ENCODE measurements at regions not wholly inside any gene's neighbourhood (a gene's known extent, or its start where the extent isn't known, plus 50 kb on each side); places are given as distances from the start of the nearest gene placed in this dataset.
"Not testable (repeated sequence)": the region's sequence is repeated elsewhere in the genome, so short reads cannot be mapped to it uniquely, and the experiment has no call there.

DNA sequence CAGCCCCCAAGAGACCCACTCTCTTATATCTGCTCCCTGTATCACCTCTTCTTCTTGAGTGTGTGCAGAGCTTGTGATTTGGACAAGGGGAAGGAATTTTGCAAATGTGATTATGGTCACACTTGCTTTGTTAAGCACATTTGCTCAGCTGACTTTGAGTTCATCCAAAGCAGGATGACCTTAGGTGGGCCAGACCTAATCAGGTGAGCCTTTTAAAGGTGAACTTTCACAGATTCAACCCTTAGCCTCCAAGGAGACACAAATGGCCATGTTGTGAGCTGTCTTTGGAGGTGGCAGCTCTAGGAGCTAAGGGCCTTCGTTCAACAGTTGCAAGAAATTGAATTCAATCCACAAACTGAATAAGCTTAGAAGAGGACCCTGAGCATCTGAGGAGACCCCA is 147.8 kb downstream of the DEFB131A start:
- H3K27ac Mint-ChIP-seq: no peak overlapping the region
- peaks cover 5% of the 10 kb centered on the region for H3K4me1 Mint-ChIP-seq
- H3K4me3 Mint-ChIP-seq: no peak overlapping the region
- H3K9me3 Mint-ChIP-seq: no peaks in the 10 kb centered on the region
- no peaks in the 10 kb centered on the region for H3K36me3 Mint-ChIP-seq
- no peak for ATAC-seq
- DNase-seq (ENCODE audit: low spot score in 2 of 2): no peak

DNA sequence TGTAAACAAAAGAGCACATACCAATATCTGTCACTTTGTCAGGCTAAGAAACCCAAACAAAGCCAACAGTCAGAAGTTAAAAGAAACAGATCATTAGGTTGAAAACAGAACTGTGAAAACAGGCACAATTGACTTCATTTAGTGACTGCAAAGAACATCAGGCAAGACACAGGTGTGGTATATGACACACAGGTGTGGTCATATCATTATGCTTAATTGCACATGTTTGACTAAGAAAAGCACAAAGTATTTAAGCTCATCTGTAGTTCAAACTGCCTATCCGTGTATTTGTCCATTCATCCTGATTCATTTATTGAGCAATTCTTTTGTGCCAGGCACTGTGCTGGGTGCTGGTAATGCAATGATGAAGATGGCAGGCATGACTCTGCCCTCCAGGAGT is 150.7 kb downstream of the DEFB131A start:
- Mint-ChIP-seq H3K27ac (no peak overlapping the region), H3K9me3 (no peaks in the 10 kb centered on the region), H3K4me1 (peaks cover 5% of the 10 kb centered on the region), H3K4me3 (no peak overlapping the region), H3K36me3 (no peaks in the 10 kb centered on the region)
- ATAC-seq: no peak
- no peak for DNase-seq (ENCODE audit: low spot score in 2 of 2)

DNA sequence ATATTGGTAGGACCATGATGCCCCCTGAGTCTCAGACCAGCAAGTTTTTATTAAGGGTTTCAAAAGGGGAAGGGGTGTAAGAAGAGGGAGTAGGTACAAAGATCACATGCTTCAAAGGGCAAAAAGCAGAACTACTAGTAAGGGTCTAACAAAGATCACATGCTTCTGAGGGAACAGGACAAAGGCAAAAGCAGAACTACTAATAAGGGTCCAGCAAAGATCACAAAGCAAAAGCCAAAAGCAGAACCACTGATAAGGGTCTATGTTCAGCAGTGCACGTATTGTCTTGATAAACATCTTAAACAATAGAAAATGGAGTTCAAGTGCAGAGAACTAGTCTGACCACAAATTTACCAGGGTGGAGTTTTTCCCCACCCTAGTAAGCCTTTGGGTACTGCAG is 151.3 kb downstream of the DEFB131A start:
- not testable (repeated sequence) for H3K27ac Mint-ChIP-seq; H3K9me3 Mint-ChIP-seq; H3K4me1 Mint-ChIP-seq; H3K36me3 Mint-ChIP-seq; H3K4me3 Mint-ChIP-seq; DNase-seq (ENCODE audit: low spot score in 2 of 2); ATAC-seq

DNA sequence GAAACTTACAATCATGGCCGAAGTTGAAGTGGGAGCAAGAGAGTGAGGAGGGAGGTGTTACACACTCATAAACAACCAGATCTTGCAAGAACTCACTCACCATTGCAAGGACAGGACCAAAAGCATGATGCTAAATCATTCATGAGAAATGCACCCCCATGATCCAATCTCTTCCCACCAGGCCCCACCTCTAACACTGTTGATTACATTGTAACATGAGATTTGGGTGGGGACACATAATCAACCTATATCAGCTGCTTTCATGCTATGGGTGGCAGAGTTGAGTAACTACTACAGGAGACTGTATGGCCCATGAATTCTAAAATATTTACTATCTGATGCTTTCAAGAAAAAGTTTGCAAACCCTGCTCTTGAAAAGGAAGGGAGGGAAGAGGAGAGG is 155.1 kb downstream of the DEFB131A start:
- no peak for ATAC-seq
- H3K36me3 Mint-ChIP-seq: peaks cover 3% of the 10 kb centered on the region

DNA sequence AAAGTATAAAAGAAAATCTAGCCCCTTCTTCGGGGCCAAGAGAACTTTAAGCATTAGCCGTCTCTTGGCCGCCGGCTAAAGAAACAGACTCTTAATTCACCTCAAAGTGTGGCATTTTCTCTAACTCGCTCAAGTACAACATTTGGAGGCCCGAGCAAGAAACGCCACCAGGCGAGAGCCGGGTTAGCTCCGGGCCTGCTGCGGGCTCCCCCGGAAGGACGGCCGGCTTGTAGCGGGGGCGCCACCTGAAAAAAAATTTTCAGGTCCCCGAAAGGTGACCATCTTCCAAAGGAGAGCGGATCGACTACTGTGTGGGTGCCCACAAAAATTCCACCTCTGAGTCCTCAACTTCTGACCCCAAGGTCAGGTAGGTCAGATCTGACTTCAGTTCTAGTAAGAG is 156.0 kb downstream of the DEFB131A start:
- no peaks in the 10 kb centered on the region for H3K9me3 Mint-ChIP-seq
- no peak for ATAC-seq
- H3K36me3 Mint-ChIP-seq: peaks cover 9% of the 10 kb centered on the region
- H3K27ac Mint-ChIP-seq: no peak overlapping the region
- H3K4me1 Mint-ChIP-seq: peaks cover 41% of the 10 kb centered on the region
- no peak for DNase-seq (ENCODE audit: low spot score in 2 of 2)
- H3K4me3 Mint-ChIP-seq: no peak overlapping the region

More for the DNA sequence above, 155.1 kb downstream of the DEFB131A start:
- Mint-ChIP-seq H3K4me3 (no peak overlapping the region), H3K4me1 (peaks cover 31% of the 10 kb centered on the region), H3K27ac (no peak overlapping the region), H3K9me3 (no peaks in the 10 kb centered on the region)
- no peak for DNase-seq (ENCODE audit: low spot score in 2 of 2)

DNA sequence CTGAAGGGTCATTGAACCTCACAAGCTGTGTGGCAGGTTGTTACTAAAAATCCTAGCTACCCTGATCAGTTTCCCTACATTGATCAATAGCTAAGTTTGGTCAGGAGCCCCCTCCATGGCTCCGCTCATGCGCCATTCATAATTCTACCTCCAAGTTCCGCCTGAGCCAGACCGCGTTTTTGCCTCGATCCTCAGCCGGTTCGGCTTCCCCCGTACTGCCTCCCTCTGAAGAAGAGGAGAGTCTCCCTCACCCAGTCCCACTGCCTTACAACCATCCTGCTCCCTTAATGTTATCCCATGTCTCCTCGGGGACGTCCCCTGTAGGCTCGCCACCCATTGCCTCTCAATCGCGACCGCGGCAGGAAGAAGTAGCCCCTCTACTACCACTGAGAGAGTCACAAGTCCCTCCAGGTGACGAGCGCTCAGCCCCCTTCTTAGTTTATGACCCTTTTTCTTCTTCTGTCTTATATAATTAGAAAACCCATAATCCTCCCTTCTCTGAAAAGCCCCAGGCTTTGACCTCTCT is 158.2 kb downstream of the DEFB131A start:
- Mint-ChIP-seq H3K4me3 (no peak overlapping the region), H3K4me1 (peaks cover 43% of the 10 kb centered on the region), H3K36me3 (peaks cover 9% of the 10 kb centered on the region), H3K27ac (peak overlapping the region; percentile 99), H3K9me3 (no peaks in the 10 kb centered on the region)
- ATAC-seq (no peak), DNase-seq (ENCODE audit: low spot score in 2 of 2) (no peak)

DNA sequence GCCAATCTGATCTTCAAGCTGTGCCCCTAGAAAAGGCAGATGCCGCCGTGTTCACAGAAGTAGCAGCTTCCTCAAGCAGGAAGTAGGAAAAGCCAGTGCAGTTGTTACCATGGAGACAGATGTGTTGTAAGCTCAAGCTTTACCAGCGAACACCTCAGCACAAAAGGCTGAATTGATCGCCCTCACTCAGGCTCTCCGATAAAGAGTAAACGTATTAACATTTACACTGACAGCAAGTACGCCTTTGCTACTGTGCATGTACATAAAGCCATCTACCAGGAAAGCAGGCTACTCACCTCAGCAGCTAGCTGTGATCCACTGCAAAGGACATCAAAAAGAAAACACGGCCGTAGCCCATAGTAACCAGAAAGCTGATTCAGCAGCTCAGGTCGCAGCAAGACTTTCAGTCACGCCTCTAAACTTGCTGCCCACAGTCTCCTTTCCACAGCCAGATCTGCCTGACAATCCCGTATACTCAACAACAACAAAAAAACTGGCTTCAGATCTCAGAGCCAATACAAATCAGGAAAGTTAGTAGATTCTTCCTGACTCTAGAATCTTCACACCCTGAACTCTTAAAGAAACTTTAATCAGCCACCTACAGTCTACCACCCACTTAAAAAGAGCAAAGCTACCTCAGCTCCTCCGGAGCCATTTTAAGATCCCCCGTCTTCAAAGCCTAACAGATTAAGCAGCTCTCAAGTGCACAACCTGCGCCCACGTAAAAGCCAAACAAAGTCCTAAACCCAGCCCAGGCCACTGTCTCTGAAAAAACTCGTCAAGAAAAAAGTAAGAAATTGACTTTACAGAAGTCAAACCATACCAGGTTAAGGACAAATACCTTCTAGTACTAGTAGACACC is 160.0 kb downstream of the DEFB131A start:
- H3K9me3 Mint-ChIP-seq, H3K36me3 Mint-ChIP-seq, ATAC-seq: not testable (repeated sequence)
- H3K4me3 Mint-ChIP-seq: peak overlapping the region; percentile 82
- H3K27ac Mint-ChIP-seq: peak overlapping the region; percentile 99
- H3K4me1 Mint-ChIP-seq: peaks cover 43% of the 10 kb centered on the region
- DNase-seq (ENCODE audit: low spot score in 2 of 2): peak in 1 of 2 donors; percentile 71

DNA sequence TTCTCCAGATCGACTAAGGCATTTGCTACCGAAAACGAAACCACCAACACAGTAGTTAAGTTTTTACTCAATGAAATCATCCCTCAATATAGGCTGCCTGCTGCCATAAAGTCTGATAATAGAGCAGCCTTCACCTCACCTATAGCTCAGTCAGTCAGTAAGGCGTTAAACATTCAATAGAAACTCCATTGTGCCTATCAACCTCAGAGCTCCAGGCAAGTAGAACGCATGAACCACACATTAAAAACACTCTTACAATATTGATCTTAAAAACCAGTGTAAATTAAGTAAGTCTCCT is 160.6 kb downstream of the DEFB131A start:
- not testable (repeated sequence) for DNase-seq (ENCODE audit: low spot score in 2 of 2); ATAC-seq; H3K9me3 Mint-ChIP-seq; H3K36me3 Mint-ChIP-seq
- Mint-ChIP-seq H3K4me3 (peak overlapping the region; percentile 82), H3K27ac (peak overlapping the region; percentile 99), H3K4me1 (peaks cover 43% of the 10 kb centered on the region)

DNA sequence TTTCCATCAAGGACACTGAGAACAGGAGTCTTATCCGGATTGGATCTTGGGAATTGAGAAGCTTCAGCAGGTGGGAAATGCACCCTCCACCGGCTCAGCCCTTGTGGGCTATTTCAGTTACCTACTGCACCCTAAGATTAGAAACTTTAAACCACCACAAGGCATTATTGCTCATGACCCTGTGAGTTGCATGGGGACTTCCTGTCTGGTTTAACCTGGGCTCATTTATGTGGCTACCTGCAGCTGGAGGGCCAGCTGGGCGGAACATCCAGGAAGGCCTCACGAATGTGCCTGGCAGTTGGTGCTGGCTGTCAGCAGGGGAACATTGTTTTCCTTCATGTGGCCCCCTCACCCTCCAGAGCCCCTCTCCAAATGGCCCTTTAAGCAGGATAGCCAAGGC is 164.1 kb downstream of the DEFB131A start:
- H3K27ac Mint-ChIP-seq: no peak overlapping the region
- ATAC-seq (no peak), DNase-seq (ENCODE audit: low spot score in 2 of 2) (no peak)
- H3K9me3 Mint-ChIP-seq: no peaks in the 10 kb centered on the region
- peaks cover 9% of the 10 kb centered on the region for H3K36me3 Mint-ChIP-seq
- H3K4me1 Mint-ChIP-seq: peaks cover 24% of the 10 kb centered on the region
- no peak overlapping the region for H3K4me3 Mint-ChIP-seq

DNA sequence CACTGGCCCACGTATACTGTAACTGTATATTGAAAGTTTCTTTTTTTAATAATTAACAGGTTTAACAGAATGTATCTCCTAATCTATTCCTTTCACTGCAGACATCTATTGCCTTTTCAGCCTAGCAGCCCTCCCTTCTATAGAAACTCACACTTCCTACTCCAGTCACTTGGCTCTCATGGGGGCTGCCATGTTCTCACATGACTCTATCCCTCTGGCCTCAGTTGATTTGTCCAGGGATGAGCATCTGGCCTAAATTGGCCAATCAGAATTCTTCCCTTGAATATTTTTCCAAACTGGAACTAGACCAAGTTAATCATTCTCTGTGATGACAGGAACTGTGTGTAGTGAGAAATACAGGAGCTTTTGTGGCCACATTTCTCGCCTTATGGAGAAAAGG is 166.1 kb downstream of the DEFB131A start:
- H3K36me3 Mint-ChIP-seq; DNase-seq (ENCODE audit: low spot score in 2 of 2); ATAC-seq; H3K27ac Mint-ChIP-seq; H3K9me3 Mint-ChIP-seq; H3K4me3 Mint-ChIP-seq; H3K4me1 Mint-ChIP-seq: not testable (repeated sequence)

DNA sequence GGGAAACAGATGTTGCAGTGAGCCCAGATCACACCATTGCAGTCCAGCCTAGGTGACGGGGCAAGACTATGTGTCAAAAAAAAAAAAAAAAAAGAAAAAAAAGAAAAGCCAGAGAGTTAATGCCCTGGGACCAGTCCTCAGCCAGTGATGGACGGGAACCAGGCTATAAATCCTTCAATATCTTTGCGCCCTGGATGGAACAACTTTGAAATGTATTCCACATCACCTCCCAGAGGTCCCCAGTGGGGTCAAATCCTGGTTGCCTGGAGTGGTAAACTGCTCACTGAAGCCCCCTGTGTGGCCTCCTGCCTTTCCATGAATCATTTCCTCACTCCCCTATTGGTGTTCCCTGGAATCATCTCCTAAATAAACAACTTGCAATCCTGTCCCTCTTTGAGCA is 166.9 kb downstream of the DEFB131A start:
- no peak overlapping the region for H3K27ac Mint-ChIP-seq
- no peaks in the 10 kb centered on the region for H3K36me3 Mint-ChIP-seq
- H3K9me3 Mint-ChIP-seq: no peaks in the 10 kb centered on the region
- no peaks in the 10 kb centered on the region for H3K4me1 Mint-ChIP-seq
- ATAC-seq: no peak
- no peak for DNase-seq (ENCODE audit: low spot score in 2 of 2)
- H3K4me3 Mint-ChIP-seq: no peak overlapping the region

DNA sequence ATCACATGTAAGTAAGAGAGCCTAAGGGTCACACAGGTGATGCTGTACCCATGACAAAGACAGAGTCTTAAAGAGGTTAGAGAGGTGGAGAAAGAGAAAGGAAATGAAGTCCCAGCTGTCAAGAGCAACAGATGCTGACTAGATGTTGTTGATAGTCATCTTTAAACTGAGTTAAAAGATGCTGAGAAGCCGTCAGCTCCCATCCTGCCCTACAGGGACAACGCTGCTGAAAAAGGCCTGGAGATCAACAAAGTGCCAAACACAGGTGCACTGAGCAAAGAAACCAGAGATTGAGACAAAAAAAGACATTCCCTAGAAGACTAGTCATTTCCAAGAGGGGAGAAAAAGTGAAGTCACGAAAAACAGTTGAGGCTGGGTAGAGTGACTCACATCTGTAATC is 145.0 kb upstream of the DRD5 start:
- H3K36me3 Mint-ChIP-seq; ATAC-seq; H3K9me3 Mint-ChIP-seq; H3K4me1 Mint-ChIP-seq; DNase-seq (ENCODE audit: low spot score in 2 of 2); H3K4me3 Mint-ChIP-seq: not testable (repeated sequence)
- peak overlapping the region; percentile 1 for H3K27ac Mint-ChIP-seq

DNA sequence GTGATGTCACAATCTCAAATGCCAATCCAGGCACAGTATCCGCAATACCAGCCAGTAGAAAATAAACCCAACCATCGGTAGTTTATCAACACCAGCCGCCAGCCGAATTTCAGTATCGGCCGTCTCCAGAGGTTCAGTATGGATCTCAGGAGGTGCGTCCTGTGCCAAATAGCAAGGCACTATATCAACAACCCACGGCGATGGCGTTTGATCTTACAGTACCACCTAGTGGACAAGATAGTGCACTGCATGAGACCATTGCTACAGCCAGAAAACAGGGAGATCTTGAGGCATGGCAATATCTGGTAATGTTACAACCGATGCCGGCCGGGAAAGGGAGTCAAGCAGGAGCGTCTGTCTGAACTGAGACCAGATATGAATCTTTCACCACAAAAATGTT is 121.8 kb upstream of the DRD5 start:
- DNase-seq (ENCODE audit: low spot score in 2 of 2): peak in 1 of 2 donors; percentile 47
- H3K36me3 Mint-ChIP-seq, H3K4me1 Mint-ChIP-seq, H3K27ac Mint-ChIP-seq, H3K9me3 Mint-ChIP-seq, ATAC-seq, H3K4me3 Mint-ChIP-seq: not testable (repeated sequence)

DNA sequence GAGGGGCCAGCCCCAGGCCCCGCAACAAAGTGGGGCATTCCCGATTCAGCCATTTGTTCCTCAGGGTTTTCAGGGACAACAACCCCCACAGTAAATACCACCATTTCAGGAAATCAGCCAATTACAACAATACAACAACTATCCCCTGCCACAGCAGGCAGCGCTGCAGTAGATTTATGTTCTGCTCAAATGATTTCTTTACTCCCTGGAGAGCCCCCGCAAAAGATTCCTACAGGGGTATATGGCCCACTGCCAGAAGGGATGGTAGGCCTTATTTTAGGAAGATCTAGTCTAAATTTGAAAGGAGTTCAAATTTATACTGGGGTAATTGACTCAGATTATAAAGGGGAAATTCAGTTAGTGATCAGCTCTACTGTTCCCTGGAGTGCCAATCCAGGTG is 120.5 kb upstream of the DRD5 start:
- not testable (repeated sequence) for H3K4me3 Mint-ChIP-seq; H3K9me3 Mint-ChIP-seq; ATAC-seq; H3K36me3 Mint-ChIP-seq; DNase-seq (ENCODE audit: low spot score in 2 of 2); H3K27ac Mint-ChIP-seq; H3K4me1 Mint-ChIP-seq

DNA sequence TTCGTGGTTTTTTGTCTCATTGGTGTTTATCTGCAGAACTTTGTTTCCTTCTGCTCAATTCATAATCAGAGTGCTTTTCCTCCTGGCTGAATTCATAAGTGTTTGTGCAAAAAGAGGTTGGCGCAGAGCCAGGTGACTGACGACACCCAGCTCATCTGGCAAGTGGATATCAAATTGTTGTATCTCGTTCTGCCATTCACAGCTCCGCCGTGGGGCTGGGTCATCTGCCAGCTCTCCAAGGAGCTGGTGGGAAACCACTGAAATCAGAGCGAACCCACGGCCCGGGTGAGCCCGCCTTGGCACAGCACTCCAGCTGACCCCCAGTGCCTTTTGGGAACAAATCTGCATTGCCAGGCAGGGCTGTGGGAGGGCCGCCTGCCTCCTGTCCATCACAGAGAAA is 110.7 kb upstream of the DRD5 start:
- not testable (repeated sequence) for H3K36me3 Mint-ChIP-seq; H3K4me3 Mint-ChIP-seq; H3K9me3 Mint-ChIP-seq; ATAC-seq; H3K27ac Mint-ChIP-seq; H3K4me1 Mint-ChIP-seq; DNase-seq (ENCODE audit: low spot score in 2 of 2)

DNA sequence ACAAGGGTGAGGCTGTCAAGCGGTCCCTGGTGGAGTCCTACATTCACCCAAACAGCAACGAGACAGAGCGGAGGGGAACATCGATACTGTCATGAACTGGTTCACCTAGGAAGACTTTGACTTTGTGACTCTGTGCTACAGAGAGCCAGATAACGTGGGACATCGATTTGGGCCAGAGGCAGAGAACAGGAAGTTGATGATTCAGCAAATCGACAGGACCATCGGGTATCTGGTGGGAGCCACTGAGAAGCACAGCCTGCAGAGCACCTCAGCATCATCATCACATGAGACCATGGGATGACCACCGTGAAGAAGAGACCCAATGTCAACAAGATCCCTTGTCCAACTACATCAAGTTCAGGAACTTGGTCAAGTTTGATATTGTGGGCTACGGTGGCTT is 104.1 kb upstream of the DRD5 start:
- H3K9me3 Mint-ChIP-seq; H3K4me1 Mint-ChIP-seq; H3K36me3 Mint-ChIP-seq; H3K4me3 Mint-ChIP-seq; H3K27ac Mint-ChIP-seq; ATAC-seq; DNase-seq (ENCODE audit: low spot score in 2 of 2): not testable (repeated sequence)

All from stimulated activated effector memory CD8-positive, alpha-beta T cell treated with anti-CD3 and anti-CD28 coated beads, Interleukin-12 subunit alpha, Interleukin-12 subunit beta, amount 100 ng/mL, for 72 hours (primary cell).